GM18909 (cell line): ENCODE measurements at regions not wholly inside any gene's neighbourhood (a gene's known extent, or its start where the extent isn't known, plus 50 kb on each side); places are given as distances from the start of the nearest gene placed in this dataset.

Source experiments
- ATAC-seq: cut with Tn5 transposase; IDR thresholded peaks from one replicate; pipeline ENCODE4 v1.9.1; 2021; ENCODE audit warnings: mild to moderate bottlenecking; ENCODE audit not compliant: unreplicated experiment, poor library complexity

GRCh38 chr4:144557404-144557803, 88.6 kb upstream of the HHIP start:
- no peak for ATAC-seq

- no peak for ATAC-seq
Observed at GRCh38 chr4:144562019-144562705, 83.8 kb upstream of the HHIP start.

GRCh38 chr4:144564358-144564757, 81.6 kb upstream of the HHIP start:
- peak; percentile 50 for ATAC-seq

- ATAC-seq: peak; percentile 63
Observed at GRCh38 chr4:144565527-144566195, 80.3 kb upstream of the HHIP start.

- no peak for ATAC-seq
Observed at GRCh38 chr4:144572660-144573059, 73.3 kb upstream of the HHIP start.

- ATAC-seq: peak; percentile 86
Observed at GRCh38 chr4:144574000-144574399, 72.0 kb upstream of the HHIP start.

- no peak for ATAC-seq
Observed at GRCh38 chr4:144574509-144574908, 71.4 kb upstream of the HHIP start.

- peak; percentile 62 for ATAC-seq
Observed at GRCh38 chr4:144575181-144575580, 70.8 kb upstream of the HHIP start.

- no peak for ATAC-seq
Observed at GRCh38 chr4:144578681-144579080, 67.3 kb upstream of the HHIP start.

GRCh38 chr4:144579411-144580030, 66.4 kb upstream of the HHIP start:
- ATAC-seq: no peak

GRCh38 chr4:144580430-144580829, 65.5 kb upstream of the HHIP start:
- ATAC-seq: no peak

GRCh38 chr4:144582105-144582850, 63.7 kb upstream of the HHIP start:
- ATAC-seq: no peak

- no peak for ATAC-seq
Observed at GRCh38 chr4:144582975-144583374, 63.0 kb upstream of the HHIP start.

- ATAC-seq: no peak
Observed at GRCh38 chr4:144583658-144584057, 62.3 kb upstream of the HHIP start.

GRCh38 chr4:144584428-144584827, 61.5 kb upstream of the HHIP start:
- ATAC-seq: no peak

- peak; percentile 58 for ATAC-seq
Observed at GRCh38 chr4:144589512-144589911, 56.4 kb upstream of the HHIP start.

GRCh38 chr4:144590020-144590419, 55.9 kb upstream of the HHIP start:
- ATAC-seq: no peak

- ATAC-seq: no peak
Observed at GRCh38 chr4:144591401-144591800, 54.6 kb upstream of the HHIP start.

GRCh38 chr4:144592264-144592663, 53.7 kb upstream of the HHIP start:
- no peak for ATAC-seq

GRCh38 chr4:144594471-144594986, 51.4 kb upstream of the HHIP start:
- no peak for ATAC-seq

- ATAC-seq: no peak
Observed at GRCh38 chr4:144595681-144596080, 50.3 kb upstream of the HHIP start.
